Astrocyte of the spinal cord (primary cell): ENCODE measurements at regions not wholly inside any gene's neighbourhood (a gene's known extent, or its start where the extent isn't known, plus 50 kb on each side); places are given as distances from the start of the nearest gene placed in this dataset.
A peak's percentile ranks its signal among the peaks of the same experiment; 100 is the strongest.
"Not testable (repeated sequence)": the region's sequence is repeated elsewhere in the genome, so short reads cannot be mapped to it uniquely, and the experiment has no call there.

Source experiments
- DNase-seq: peaks from one replicate; pipeline ENCODE4 v3.0.0; 2011; ENCODE audit warnings: low read depth, low spot score
- H3K4me3 ChIP-seq: 2 replicates; pipeline ENCODE4 v1.5.1; 2011; ENCODE audit warnings: low read depth, mild to moderate bottlenecking, low read length, moderate library complexity
- CTCF ChIP-seq: IDR thresholded peaks from 2 replicates; pipeline ENCODE4 v1.5.1; 2012; ENCODE audit warnings: low read depth, mild to moderate bottlenecking, low read length, inconsistent platforms
- in situ Hi-C: cut with HindIII; loops from 2 replicates; pipeline ENCODE4 v1.10.0; 2017; ENCODE audit warnings: low sequenced_read_pairs

DNA sequence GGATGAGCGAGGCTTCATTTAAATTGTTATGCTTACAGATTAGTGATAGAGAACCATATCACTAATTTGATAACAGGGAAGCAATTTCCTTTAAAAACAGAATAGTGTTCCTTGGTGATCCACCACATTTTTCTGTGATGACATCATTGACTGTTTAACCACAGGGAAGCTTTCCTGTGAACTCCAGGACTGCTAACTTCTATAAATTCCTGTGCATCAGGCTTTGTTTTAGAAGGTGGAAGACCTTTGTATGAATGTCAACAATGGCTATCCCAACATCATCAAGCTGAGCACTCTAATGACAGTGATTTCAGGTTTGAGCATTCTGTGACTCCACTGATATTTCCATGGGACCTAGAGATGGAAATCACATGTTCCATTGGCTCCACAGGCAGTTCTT, 177.1 kb downstream of the RMST start:
- TF ChIP-seq CTCF: no peak
- in situ Hi-C loops: no loop called here
- H3K4me3 ChIP-seq: no peak overlapping the region
- DNase-seq: peak; percentile 23

GRCh38 chr12:97640826-97641225, 178.2 kb downstream of the RMST start:
- no peak for DNase-seq
- no peak for TF ChIP-seq CTCF
- in situ Hi-C loops: no loop called here
- H3K4me3 ChIP-seq: no peak overlapping the region

DNA sequence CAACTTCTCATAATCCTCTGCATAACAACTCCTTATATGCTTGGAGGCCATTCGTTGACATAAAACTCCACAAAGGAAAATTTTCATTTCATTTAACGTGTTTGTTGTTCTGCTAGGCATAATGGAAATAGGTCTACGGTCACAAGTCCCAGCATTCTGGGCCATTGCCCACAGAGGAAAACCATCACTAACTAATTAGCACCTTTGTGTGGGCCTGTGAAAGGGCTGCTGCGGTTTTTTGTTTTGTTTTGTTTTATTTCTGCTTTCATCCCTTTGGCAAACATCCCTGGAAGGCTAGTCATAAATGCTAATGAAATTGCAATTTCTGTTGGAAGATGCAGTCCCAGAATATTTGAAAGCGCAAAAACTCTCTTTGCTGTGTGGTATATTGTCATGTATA, 180.3 kb downstream of the RMST start:
- DNase-seq: no peak
- no peak overlapping the region for H3K4me3 ChIP-seq
- in situ Hi-C loops: no loop called here
- no peak for TF ChIP-seq CTCF

DNA sequence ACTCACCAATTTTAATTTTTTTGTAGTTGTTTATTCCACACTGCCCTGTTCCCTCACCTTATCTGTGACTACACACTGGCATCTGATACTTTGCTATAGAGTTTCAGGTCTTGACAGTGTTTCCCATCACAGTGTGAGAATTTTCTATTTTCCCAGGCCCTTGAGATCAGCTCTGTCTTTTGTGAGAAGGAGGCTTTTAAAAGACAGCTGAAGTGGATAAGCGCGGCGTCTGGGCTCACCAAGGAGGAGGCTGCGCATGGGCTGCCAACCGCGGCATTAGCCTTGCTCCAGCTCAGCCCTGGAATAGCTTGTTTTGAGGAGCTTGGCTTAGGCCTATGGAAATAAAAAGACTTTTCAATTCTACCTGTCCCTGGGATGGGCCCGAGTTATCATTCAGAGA, 181.3 kb downstream of the RMST start:
- in situ Hi-C loops: no loop called here
- no peak for DNase-seq
- H3K4me3 ChIP-seq: no peak overlapping the region
- no peak for TF ChIP-seq CTCF

DNA sequence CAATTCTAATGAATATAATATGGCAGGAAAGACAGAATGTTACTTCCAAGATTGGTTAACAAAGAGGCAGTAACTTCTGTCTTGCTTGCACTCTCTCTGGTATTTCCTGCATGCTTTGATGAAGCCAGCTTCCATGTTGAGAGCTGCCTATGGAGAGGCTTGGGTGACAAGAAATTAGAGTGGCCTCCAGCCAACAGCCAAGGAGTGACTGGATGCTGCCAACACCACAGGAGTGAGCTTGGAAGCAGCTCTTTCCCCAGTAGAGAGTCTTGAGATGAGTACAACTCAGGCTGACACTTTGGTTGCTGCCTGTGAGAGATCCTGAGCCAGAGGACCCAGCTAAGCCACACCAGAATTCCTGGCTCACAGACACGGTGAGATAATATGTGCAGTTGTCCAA, 183.1 kb downstream of the RMST start:
- no peak for DNase-seq
- no peak for TF ChIP-seq CTCF
- no peak overlapping the region for H3K4me3 ChIP-seq
- in situ Hi-C loops: no loop called here

- no peak for TF ChIP-seq CTCF
- in situ Hi-C loops: no loop called here
- DNase-seq: no peak
- H3K4me3 ChIP-seq: no peak overlapping the region
Observed at GRCh38 chr12:97647142-97647541, 184.5 kb downstream of the RMST start.

DNA sequence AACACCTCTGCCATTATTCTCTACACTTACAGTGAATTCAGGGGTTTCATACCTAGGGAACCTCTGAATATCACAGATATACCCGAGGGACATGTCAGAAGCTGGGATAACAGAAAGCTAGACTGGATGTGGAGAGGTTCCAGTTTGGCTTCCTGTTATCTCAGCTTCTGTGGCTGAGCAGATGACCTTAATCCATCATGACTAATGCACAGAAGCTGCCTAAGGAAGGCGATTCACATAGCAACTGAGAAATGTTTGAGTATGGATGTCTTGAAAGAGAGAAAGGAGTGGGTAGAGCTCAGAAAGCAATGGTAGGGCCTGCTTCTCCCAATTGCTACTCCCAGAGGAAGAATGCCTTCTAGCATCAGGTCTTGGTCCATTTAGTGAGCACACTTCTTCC, 187.6 kb downstream of the RMST start:
- no peak overlapping the region for H3K4me3 ChIP-seq
- in situ Hi-C loops: no loop called here
- TF ChIP-seq CTCF: no peak
- DNase-seq: peak; percentile 35

- DNase-seq, in situ Hi-C loops: not testable (repeated sequence)
Observed at GRCh38 chr12:97656548-97656947, 193.9 kb downstream of the RMST start.

More at GRCh38 chr12:97656548-97656947, 193.9 kb downstream of the RMST start:
- H3K4me3 ChIP-seq: not testable (repeated sequence)
